ENCODE measurements at regions not wholly inside any gene's neighbourhood (a gene's known extent, or its start where the extent isn't known, plus 50 kb on each side); places are given as distances from the start of the nearest gene placed in this dataset.
A peak's percentile ranks its signal among the peaks of the same experiment; 100 is the strongest.

DNA sequence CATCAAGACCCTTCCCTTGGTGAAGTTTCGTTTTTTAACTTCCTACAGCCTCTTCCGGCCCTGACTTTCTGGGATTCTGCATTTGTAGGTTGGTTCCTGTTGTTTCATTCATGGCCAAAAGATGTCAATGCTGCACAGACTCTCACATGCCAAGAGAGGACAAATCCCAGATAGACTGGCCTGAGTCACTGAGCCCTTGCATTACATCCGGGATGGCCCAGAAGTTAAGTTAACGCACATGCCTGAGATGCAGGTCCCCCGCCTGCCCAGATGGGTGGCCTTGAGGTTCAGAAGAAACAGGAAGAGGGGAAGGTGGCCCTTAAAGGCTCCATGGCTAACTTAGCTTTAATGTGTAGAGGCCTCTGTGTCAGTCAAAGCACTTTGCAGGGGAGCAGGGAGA lies 51.6 kb upstream of the SRGAP3 start:
- DNase-seq: no peak

DNA sequence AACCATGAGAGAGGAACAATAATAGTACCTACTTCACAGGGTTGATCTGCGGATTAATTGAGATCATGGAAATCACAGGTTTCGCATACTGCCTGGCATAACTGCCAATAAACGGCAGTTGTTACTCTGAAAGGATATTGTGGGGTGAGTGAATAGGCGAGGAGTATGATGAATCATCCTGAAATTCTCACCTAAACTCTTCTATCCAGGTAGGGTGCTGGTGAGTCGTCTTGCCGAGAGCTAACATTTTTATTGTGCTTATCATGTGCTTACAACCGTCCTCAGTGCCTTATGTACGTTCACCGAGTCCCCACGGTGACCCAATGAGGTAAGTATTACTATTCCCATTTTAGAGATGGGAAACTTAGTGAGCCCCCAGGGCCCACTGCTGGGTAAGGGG lies 52.4 kb upstream of the SRGAP3 start:
- no peak for DNase-seq

DNA sequence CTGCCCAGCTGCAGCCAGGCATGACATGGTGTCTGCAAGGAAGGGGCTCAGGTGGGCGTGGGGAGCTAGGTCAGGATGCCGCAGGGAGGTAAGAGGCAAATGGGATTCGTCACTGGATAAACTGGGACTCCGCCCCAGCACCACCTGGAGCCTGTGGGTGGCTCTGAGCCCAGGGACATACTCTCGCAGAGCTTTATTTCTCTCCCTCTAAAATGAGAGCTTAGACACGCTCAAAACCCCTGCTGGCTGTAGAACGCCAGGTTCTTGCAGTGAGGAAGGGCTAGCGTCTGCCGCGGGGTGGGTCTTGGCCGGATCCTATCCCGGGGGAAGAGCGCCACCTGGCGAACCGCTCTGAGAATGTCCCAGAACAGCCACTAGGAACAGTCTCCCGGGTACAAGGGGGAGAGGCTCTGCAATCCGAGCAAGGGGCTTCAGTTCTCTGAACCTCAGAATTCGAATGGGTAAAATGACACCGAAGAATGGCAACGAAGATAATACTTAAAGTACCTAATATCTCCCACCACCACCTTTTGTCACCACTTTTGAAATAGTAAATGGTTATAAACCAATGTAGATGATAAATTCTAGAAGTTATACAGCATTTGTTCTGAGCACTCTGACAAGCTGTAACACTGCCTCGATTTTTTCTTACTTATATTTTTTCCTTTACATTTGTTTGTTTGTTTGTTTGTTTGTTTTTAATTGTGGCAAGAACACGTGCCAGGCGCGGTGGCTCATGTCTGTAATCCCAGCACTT lies 53.2 kb upstream of the SRGAP3 start:
- DNase-seq: peak; percentile 73

DNA sequence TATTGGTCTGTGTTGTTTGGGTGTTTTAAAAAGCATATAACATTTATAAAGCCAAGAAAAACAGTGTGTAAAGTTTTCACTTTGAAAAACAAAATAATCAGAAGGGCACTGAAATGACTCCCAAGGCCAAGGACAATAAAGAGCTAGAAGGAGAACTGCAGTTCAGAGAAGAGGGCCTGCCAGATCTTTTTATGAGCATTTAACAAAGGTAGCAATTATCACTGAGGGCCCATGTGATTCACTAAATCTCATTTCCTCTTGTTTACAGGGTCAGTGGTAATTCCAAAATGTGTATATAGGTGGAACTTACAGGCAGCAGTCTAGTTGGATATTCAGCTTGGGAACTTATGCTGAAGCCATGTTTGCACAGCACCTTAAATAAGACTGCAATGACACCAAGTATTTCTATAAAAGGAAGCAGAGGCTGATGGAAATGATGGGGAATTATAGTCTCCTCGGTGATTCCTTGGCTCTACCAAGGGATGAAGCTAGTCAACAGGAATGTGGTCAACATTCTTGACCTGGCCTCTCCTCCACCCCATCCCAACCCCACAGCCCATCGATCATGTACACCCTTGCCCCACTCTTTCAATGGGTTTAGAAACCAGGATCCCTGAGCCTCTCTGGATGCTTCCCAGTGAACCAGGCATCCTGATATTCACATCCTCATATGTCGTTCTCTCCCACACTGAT lies 54.4 kb upstream of the THUMPD3 start:
- DNase-seq: no peak

DNA sequence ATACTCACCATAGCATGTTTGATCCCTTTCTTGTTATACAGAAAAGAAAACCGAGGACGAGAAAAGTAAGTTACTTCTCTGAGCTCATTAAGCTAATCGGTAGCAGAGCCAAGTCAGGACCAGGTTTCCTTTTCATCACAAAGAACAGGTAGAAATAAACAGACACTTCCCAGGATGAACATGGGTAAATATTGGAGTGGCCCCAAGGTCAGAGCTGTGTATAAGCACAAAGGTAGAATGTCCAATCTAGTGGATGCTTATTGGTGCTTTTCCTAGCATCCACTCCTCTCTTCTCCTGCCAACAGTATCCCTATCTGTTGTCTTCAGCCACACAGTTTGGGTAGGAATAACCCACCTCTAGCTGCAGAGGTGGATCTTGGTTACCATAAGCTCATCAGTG lies 52.8 kb upstream of the THUMPD3 start:
- no peak for DNase-seq

DNA sequence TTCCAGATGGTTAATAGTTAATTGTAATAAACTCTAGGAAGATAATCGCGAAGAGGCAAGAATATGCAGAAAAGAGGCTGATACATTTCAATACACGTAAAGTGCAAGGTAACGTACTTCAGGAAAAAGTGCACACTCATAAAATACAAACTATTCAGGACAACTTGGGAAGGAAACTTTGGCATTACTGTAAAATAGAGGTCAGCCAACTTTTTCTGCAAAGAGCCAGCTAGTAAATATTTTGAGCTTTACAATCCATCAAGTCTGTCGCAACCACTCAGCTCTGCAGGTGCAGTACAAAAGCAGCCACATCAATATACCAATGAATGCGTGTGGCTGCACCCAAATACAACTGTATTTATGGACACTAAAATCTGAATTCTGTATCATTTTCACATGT lies 51.6 kb upstream of the THUMPD3 start:
- no peak for DNase-seq

Measured in DMS79 (cell line).